CD14-positive monocyte (primary cell): ENCODE measurements at regions not wholly inside any gene's neighbourhood (a gene's known extent, or its start where the extent isn't known, plus 50 kb on each side); places are given as distances from the start of the nearest gene placed in this dataset.
A peak's percentile ranks its signal among the peaks of the same experiment; 100 is the strongest.
"Not testable (repeated sequence)": the region's sequence is repeated elsewhere in the genome, so short reads cannot be mapped to it uniquely, and the experiment has no call there.

ENCODE experiments used
- DNase-seq, 3 donors: peaks; one replicate each; pipeline ENCODE4 v3.0.0-alpha.2; 2011 to 2022
- H2AFZ ChIP-seq: 2 replicates; pipeline ENCODE4 v1.6.0; 2012; ENCODE audit warnings: mild to moderate bottlenecking, low read depth, low read length, inconsistent platforms; ENCODE audit not compliant: insufficient read depth, poor library complexity, severe bottlenecking
- H3K27ac ChIP-seq, 2 donors: 1 replicate in 1 of 2; 2 replicates in 1 of 2; pipeline ENCODE4 v1.5.1; 2012 to 2013; ENCODE audit warnings: low read length in 2 of 2, control low read depth in 1 of 2, inconsistent platforms in 1 of 2, low read depth in 1 of 2, mild to moderate bottlenecking in 1 of 2
- H3K27me3 ChIP-seq, 2 donors: one replicate each; pipeline versions ENCODE4 v1.6.0 to v1.6.1; 2011 to 2013; ENCODE audit warnings: low read length in 2 of 2; ENCODE audit not compliant: control insufficient read depth in 2 of 2, insufficient read depth in 2 of 2
- H3K36me3 ChIP-seq, 2 donors: replicated peaks in 1 of 2; 1 replicate in 1 of 2; 2 replicates in 1 of 2; pipeline versions ENCODE4 v1.5.1 to v1.6.1; 2012 to 2013; ENCODE audit warnings: low read length in 2 of 2, control low read depth in 1 of 2, inconsistent platforms in 1 of 2, mild to moderate bottlenecking in 1 of 2; ENCODE audit not compliant: insufficient read depth in 2 of 2, control insufficient read depth in 1 of 2
- H3K4me1 ChIP-seq, 2 donors: 1 replicate in 1 of 2; 2 replicates in 1 of 2; pipeline versions ENCODE4 v1.5.1 to v1.6.1; 2012 to 2013; ENCODE audit warnings: low read length in 2 of 2, control low read depth in 1 of 2, inconsistent platforms in 1 of 2, mild to moderate bottlenecking in 1 of 2, moderate library complexity in 1 of 2; ENCODE audit not compliant: insufficient read depth in 2 of 2, control insufficient read depth in 1 of 2
- H3K4me2 ChIP-seq: replicated peaks from 2 replicates; pipeline ENCODE3; 2012; ENCODE audit warnings: low read length, moderate library complexity, mild to moderate bottlenecking; ENCODE audit not compliant: poor library complexity, severe bottlenecking; ENCODE audit errors: extremely low read depth
- H3K4me3 ChIP-seq, 3 experiments: fragments of 200-600 bp in 1 of 3; sonication (generic) in 1 of 3; replicated peaks in 1 of 3; 1 replicate in 2 of 3; 2 replicates in 1 of 3; pipeline ENCODE4 v1.5.1; 2011 to 2013; ENCODE audit warnings: low read length in 3 of 3, mild to moderate bottlenecking in 3 of 3, control low read depth in 2 of 3, low read depth in 2 of 3, inconsistent platforms in 1 of 3, moderate library complexity in 1 of 3
- H3K79me2 ChIP-seq: 2 replicates; pipeline ENCODE4 v1.6.0; 2012; ENCODE audit warnings: mild to moderate bottlenecking, control low read depth, inconsistent platforms, low read length, moderate library complexity; ENCODE audit not compliant: insufficient read depth
- H3K9ac ChIP-seq: 2 replicates; pipeline ENCODE4 v1.6.0; 2017; ENCODE audit warnings: low read length, mild to moderate bottlenecking; ENCODE audit not compliant: insufficient read depth, poor library complexity, severe bottlenecking
- H3K9me3 ChIP-seq, 2 donors: replicated peaks in 1 of 2; 1 replicate in 1 of 2; 2 replicates in 1 of 2; pipeline versions ENCODE4 v1.5.1 to v1.6.1; 2012 to 2013; ENCODE audit warnings: low read length in 2 of 2, control low read depth in 1 of 2; ENCODE audit not compliant: control insufficient read depth in 1 of 2, insufficient read depth in 1 of 2
- H4K20me1 ChIP-seq: 2 replicates; pipeline ENCODE4 v1.6.0; 2012; ENCODE audit warnings: mild to moderate bottlenecking, low read length, control low read depth, moderate library complexity; ENCODE audit not compliant: insufficient read depth
- H3K27ac Mint-ChIP-seq, 7 donors: one replicate each; pipeline ENCODE4 v1.8.0; 2020; ENCODE audit warnings: mild to moderate bottlenecking in 7 of 7, mixed read lengths in 7 of 7, moderate library complexity in 6 of 7, inconsistent platforms in 2 of 7
- H3K27me3 Mint-ChIP-seq, 3 donors: one replicate each; pipeline ENCODE4 v1.8.0; 2021 to 2022; ENCODE audit warnings: low read depth in 3 of 3, mild to moderate bottlenecking in 3 of 3, mixed read lengths in 3 of 3, moderate library complexity in 3 of 3, inconsistent platforms in 1 of 3
- H3K36me3 Mint-ChIP-seq, 2 donors: one replicate each; pipeline ENCODE4 v1.8.0; 2020; ENCODE audit warnings: mixed read lengths in 2 of 2, inconsistent platforms in 1 of 2, mild to moderate bottlenecking in 1 of 2
- H3K4me1 Mint-ChIP-seq: one replicate; pipeline ENCODE4 v1.8.0; 2020; ENCODE audit warnings: mild to moderate bottlenecking, mixed read lengths
- H3K4me3 Mint-ChIP-seq, 2 donors: one replicate each; pipeline ENCODE4 v1.8.0; 2020; ENCODE audit warnings: mild to moderate bottlenecking in 2 of 2, mixed read lengths in 2 of 2, moderate library complexity in 1 of 2
- H3K9me3 Mint-ChIP-seq, 7 donors: one replicate each; pipeline ENCODE4 v1.8.0; 2020 to 2022; ENCODE audit warnings: mixed read lengths in 7 of 7, mild to moderate bottlenecking in 6 of 7, moderate library complexity in 6 of 7, inconsistent platforms in 2 of 7
- WGBS: methylation state at CpG from one replicate; pipeline ENCODE4 v1.1.5; 2013; ENCODE audit warnings: missing lambda C conversion rate; ENCODE audit not compliant: insufficient coverage; 5-methylcytosine and 5-hydroxymethylcytosine counted together
- intact Hi-C, 2 donors: fragments of 100-400 bp; cut with micrococcal nuclease; formaldehyde crosslinking; loops; one replicate each; pipeline versions ENCODE4 v1.15.0 to v1.15.1; 2023

DNA sequence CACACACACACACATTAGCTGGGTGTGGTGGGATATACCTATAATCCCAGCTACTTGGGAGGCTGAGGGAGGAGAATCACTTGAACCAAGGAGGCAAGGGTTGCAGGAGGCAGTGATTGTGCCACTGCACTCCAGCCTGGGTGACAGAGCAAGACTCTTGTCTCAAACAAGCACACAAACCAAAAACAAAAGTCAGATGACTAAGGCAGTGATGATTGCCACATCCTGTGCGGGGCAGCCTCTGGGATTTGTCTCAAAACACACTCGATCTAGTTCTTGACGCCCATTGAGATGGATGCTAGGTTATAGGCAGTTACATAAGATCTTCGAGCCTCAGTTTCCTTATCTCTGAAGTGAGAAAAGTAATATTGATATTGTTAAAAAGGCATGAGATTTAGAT is 57.8 kb upstream of the NBPF8 start:
- H3K4me2 ChIP-seq, H3K79me2 ChIP-seq, H2AFZ ChIP-seq, H3K9me3 Mint-ChIP-seq, H3K4me1 ChIP-seq, H3K4me1 Mint-ChIP-seq, H3K36me3 ChIP-seq, H3K9ac ChIP-seq, H3K27me3 Mint-ChIP-seq, H3K9me3 ChIP-seq, H3K27ac ChIP-seq, H3K27me3 ChIP-seq, H4K20me1 ChIP-seq, H3K4me3 ChIP-seq, intact Hi-C loops, H3K4me3 Mint-ChIP-seq, H3K36me3 Mint-ChIP-seq: not testable (repeated sequence)
- H3K27ac Mint-ChIP-seq = peak overlapping the region in 1 of 7 donors; percentile 46
- WGBS = no CpG with 5 or more reads among the region's 4 CpGs
- DNase-seq = peak; percentile 64 to 76 (median 71)

DNA sequence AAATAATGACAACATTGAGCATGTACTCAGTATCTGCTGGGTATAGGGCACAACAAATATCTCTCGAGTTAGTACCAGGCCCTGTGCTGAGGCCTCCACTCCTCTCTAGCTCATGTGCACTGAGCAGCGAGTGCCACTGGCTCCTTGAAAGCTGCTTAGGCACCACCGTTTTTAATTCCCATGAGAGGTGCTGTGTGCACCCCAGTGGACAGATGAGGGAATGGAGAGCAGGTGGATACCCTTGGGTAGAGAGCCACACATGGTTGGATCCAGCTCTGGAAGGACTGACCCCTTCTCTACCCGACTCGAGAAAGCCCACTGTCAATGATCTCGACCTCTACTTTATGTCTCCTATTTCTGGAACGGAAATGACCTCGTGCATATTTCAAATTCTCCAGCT is 58.7 kb upstream of the NBPF8 start:
- H3K27ac ChIP-seq, H3K4me3 Mint-ChIP-seq, H3K9ac ChIP-seq, intact Hi-C loops, H3K36me3 ChIP-seq, H2AFZ ChIP-seq, H3K9me3 Mint-ChIP-seq, H3K27me3 ChIP-seq, H3K27me3 Mint-ChIP-seq, H3K4me1 Mint-ChIP-seq, H3K4me3 ChIP-seq, H4K20me1 ChIP-seq, H3K9me3 ChIP-seq, H3K79me2 ChIP-seq, H3K36me3 Mint-ChIP-seq, H3K4me1 ChIP-seq, H3K4me2 ChIP-seq, H3K27ac Mint-ChIP-seq: not testable (repeated sequence)
- no CpG with 5 or more reads among the region's 8 CpGs for WGBS
- DNase-seq = peak; percentile 3 to 9 (median 5)

DNA sequence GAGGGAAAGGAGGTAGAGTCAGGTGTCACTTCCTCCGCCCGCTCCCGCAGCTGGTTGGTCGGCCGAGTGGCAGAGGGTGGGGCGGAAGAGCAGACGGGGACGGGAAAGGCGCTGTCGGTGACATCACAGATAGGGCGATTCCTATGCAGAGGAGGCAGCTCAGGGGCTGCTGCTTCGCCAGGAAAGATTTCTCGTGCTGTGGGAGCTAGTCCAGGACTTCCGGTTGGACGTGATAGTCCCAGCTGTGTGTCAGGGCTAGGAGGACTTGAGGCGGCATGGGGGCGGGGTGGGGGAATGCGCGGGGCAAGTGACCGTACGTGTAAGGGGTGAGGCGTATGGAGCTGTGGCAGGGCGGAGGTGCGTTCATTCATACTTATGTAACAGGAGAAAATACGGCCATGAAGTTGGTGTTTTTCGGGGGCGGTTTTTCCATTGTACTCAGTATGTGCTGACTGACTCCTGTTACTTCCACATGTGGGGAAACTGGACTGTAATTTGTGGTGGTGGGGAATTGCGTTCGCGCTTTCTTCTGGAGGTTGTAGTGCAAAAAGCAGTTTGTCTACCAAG is 60.1 kb upstream of the NBPF8 start:
- Mint-ChIP-seq H3K4me3 (peak overlapping the region; percentile 78 to 92), H3K27ac (peak overlapping the region; percentile 85 to 98 (median 96))
- H3K27ac ChIP-seq = peak overlapping the region in 1 of 2 donors; percentile 51
- H3K36me3 ChIP-seq, H3K4me1 ChIP-seq, intact Hi-C loops, H4K20me1 ChIP-seq, H3K4me1 Mint-ChIP-seq, H3K36me3 Mint-ChIP-seq, H3K27me3 ChIP-seq, H3K79me2 ChIP-seq, H3K9me3 ChIP-seq, H3K27me3 Mint-ChIP-seq, H3K4me2 ChIP-seq, H3K9me3 Mint-ChIP-seq: not testable (repeated sequence)
- peak overlapping the region; percentile 32 for H3K9ac ChIP-seq
- H3K4me3 ChIP-seq = peak overlapping the region in 1 of 3 experiments; percentile 54
- DNase-seq = peak; percentile 41 to 70 (median 56)
- peak overlapping the region; percentile 29 for H2AFZ ChIP-seq
- no CpG with 5 or more reads among the region's 30 CpGs for WGBS

DNA sequence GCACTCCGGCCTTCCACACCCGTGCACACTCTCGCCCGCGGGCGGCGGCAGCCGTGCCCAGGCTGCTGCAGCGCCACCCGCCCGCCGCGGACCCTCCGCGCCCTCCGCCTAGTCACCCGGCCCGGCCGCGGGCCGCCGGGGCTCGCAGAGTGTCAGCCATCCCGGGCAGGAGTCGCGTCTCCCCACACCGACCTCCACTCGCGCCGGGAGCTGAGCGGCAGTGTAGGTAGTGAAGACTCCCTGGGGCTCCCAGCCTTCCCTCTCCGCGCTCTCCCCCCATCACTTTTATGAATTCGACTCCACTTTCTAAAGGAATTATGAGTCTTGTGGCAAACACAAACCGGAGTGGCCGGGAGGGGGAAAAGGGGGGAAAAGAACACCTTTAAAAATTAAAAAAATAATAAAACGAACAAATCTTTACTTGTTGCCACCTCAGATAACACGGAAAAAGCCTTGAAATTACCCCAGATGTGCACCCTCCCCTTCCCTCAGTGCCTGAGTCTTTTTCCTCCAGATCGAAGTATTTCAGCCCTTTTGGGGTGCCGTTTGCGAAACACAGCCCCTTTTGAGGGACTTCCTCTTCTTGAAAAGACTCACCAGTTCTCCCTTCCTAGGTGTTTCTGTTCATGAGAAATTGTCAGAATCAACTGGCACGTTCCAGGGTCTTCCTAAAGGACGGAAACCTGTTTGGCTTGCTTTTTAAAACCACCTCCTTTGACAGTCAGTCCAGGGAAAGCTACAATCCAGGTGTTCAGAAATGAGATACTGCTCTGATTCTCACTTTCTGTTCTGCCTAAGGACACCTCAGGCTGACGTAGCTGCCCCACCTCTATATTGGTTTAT is 72.4 kb upstream of the NBPF8 start:
- H3K79me2 ChIP-seq, H2AFZ ChIP-seq, H3K36me3 ChIP-seq, H4K20me1 ChIP-seq, H3K27me3 ChIP-seq, H3K9me3 Mint-ChIP-seq, H3K9me3 ChIP-seq, H3K27me3 Mint-ChIP-seq, H3K4me1 ChIP-seq, H3K36me3 Mint-ChIP-seq, intact Hi-C loops, H3K4me1 Mint-ChIP-seq: not testable (repeated sequence)
- Histone ChIP-seq H3K4me2 (peak overlapping the region; percentile 42), H3K4me3 (peak overlapping the region; percentile 32 to 74 (median 53)), H3K9ac (peak overlapping the region; percentile 53), H3K27ac (peak overlapping the region in 1 of 2 donors; percentile 45)
- WGBS = no CpG with 5 or more reads among the region's 44 CpGs
- Mint-ChIP-seq H3K27ac (peak overlapping the region in 3 of 7 donors; percentile 63 to 79 (median 79)), H3K4me3 (peak overlapping the region; percentile 81 to 90)
- peak; percentile 9 to 49 (median 32) for DNase-seq
